Transverse colon (tissue), 3 donors: ENCODE measurements at regions not wholly inside any gene's neighbourhood (a gene's known extent, or its start where the extent isn't known, plus 50 kb on each side); places are given as distances from the start of the nearest gene placed in this dataset.

Experiments used
- EP300 ChIP-seq: sonication (generic); formaldehyde crosslinking; IDR thresholded peaks from one replicate; pipeline ENCODE4 v1.6.1; 2017; ENCODE audit warnings: antibody characterized with exemption, low read depth
- POLR2A ChIP-seq: fragments of 450-650 bp; IDR thresholded peaks from one replicate; pipeline ENCODE4 v1.6.1; 2016; ENCODE audit warnings: antibody characterized with exemption, mild to moderate bottlenecking, moderate library complexity
- TF ChIP-seq, protein P1 (sequence below), 5 experiments: fragments of 200-600 bp in 3 of 5; fragments of 450-650 bp in 2 of 5; sonication (generic) in 3 of 5; IDR thresholded peaks; 1 replicate in 2 of 5; 2 replicates in 3 of 5; pipeline ENCODE4 v1.5.1; 2016 to 2017; ENCODE audit warnings: antibody characterized with exemption in 5 of 5, inconsistent platforms in 3 of 5, mild to moderate bottlenecking in 2 of 5, moderate library complexity in 1 of 5

DNA sequence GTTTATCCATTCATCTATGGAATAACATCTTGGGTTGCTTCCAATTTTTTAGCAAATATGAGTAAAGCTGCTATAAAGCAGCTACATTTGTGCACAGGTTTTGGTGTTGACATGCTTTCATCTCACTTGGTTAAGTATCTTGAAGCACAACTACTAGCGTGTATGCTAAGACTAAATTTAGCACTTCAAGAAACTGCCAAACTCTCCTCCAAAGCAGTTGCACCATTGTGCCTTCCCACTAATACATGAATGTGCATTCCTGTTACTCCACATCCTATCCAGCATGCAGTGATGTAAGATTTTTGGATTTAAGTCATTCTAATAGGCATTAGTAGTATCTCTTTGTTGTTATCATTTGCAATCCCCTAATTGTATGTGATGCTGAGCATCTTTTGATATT is 230.7 kb downstream of the KCNA4 start:
- TF ChIP-seq, protein P1, sequence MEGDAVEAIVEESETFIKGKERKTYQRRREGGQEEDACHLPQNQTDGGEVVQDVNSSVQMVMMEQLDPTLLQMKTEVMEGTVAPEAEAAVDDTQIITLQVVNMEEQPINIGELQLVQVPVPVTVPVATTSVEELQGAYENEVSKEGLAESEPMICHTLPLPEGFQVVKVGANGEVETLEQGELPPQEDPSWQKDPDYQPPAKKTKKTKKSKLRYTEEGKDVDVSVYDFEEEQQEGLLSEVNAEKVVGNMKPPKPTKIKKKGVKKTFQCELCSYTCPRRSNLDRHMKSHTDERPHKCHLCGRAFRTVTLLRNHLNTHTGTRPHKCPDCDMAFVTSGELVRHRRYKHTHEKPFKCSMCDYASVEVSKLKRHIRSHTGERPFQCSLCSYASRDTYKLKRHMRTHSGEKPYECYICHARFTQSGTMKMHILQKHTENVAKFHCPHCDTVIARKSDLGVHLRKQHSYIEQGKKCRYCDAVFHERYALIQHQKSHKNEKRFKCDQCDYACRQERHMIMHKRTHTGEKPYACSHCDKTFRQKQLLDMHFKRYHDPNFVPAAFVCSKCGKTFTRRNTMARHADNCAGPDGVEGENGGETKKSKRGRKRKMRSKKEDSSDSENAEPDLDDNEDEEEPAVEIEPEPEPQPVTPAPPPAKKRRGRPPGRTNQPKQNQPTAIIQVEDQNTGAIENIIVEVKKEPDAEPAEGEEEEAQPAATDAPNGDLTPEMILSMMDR (IDR thresholded peaks at IDR 0.05) = no peak
- no peak for TF ChIP-seq EP300
- no peak for TF ChIP-seq POLR2A
